ENCODE measurements at regions not wholly inside any gene's neighbourhood (a gene's known extent, or its start where the extent isn't known, plus 50 kb on each side); places are given as distances from the start of the nearest gene placed in this dataset.

GRCh38 chr4:156690572-156690971 lies 281.0 kb downstream of the PDGFC start:
- WGBS, 2 donors = 92% methylated on average over 2 of the region's 2 CpGs
- Histone ChIP-seq H3K4me3 (no peak overlapping the region), H3K27ac (no peak overlapping the region), H3K4me1 (peaks cover 0 to under 1% (median 0%) of the 10 kb centered on the region in 4 donors), H3K9me3 (no peaks in the 10 kb centered on the region), H3K27me3 (no peaks in the 10 kb centered on the region), H3K36me3 (no peaks in the 10 kb centered on the region)
- no peak for DNase-seq
- no peak for TF ChIP-seq CTCF (IDR thresholded peaks at IDR 0.05)
- intact Hi-C loops (cut with DNase I) = no loop called here

GRCh38 chr4:156686120-156686519 lies 285.5 kb downstream of the PDGFC start:
- WGBS, 2 donors = 69 to 82% methylated on average over 3 of the region's 3 CpGs
- no peaks in the 10 kb centered on the region for H3K9me3 ChIP-seq
- no peaks in the 10 kb centered on the region for H3K4me1 ChIP-seq
- H3K27me3 ChIP-seq = no peaks in the 10 kb centered on the region
- no peaks in the 10 kb centered on the region for H3K36me3 ChIP-seq
- intact Hi-C loops (cut with DNase I) = no loop called here
- H3K4me3 ChIP-seq = no peak overlapping the region
- no peak overlapping the region for H3K27ac ChIP-seq
- DNase-seq = no peak
- TF ChIP-seq CTCF (IDR thresholded peaks at IDR 0.05) = no peak
- no peak for TF ChIP-seq EP300 (IDR thresholded peaks at IDR 0.05)
- no peak for TF ChIP-seq POLR2AphosphoS5 (IDR thresholded peaks at IDR 0.05)
- no peak for TF ChIP-seq POLR2A (IDR thresholded peaks at IDR 0.05)

GRCh38 chr4:156685308-156685707 lies 286.3 kb downstream of the PDGFC start:
- Histone ChIP-seq H3K27me3 (no peaks in the 10 kb centered on the region), H3K4me3 (no peak overlapping the region), H3K9me3 (no peaks in the 10 kb centered on the region), H3K36me3 (no peaks in the 10 kb centered on the region), H3K27ac (no peak overlapping the region), H3K4me1 (no peaks in the 10 kb centered on the region)
- WGBS, 2 donors = 86% methylated on average over 3 of the region's 3 CpGs
- no peak for TF ChIP-seq CTCF (IDR thresholded peaks at IDR 0.05)
- TF ChIP-seq EP300 (IDR thresholded peaks at IDR 0.05) = no peak
- no peak for TF ChIP-seq POLR2A (IDR thresholded peaks at IDR 0.05)
- TF ChIP-seq POLR2AphosphoS5 (IDR thresholded peaks at IDR 0.05) = no peak
- no peak for DNase-seq
- intact Hi-C loops (cut with DNase I) = no loop called here

- H3K27me3 ChIP-seq = no peaks in the 10 kb centered on the region
- WGBS, 2 donors = 49 to 74% methylated on average over 4 of the region's 4 CpGs
- H3K27ac ChIP-seq = no peak overlapping the region
- no peak for DNase-seq
- H3K36me3 ChIP-seq = no peaks in the 10 kb centered on the region
- H3K9me3 ChIP-seq = no peaks in the 10 kb centered on the region
- no peak overlapping the region for H3K4me3 ChIP-seq
- peaks cover 0 to 5% (median under 1%) of the 10 kb centered on the region in 4 donors for H3K4me1 ChIP-seq
- intact Hi-C loops (cut with DNase I) = no loop called here
- no peak for TF ChIP-seq CTCF (IDR thresholded peaks at IDR 0.05)
- no peak for TF ChIP-seq POLR2A (IDR thresholded peaks at IDR 0.05)
- no peak for TF ChIP-seq POLR2AphosphoS5 (IDR thresholded peaks at IDR 0.05)
- no peak for TF ChIP-seq EP300 (IDR thresholded peaks at IDR 0.05)
Observed at GRCh38 chr4:156677656-156678055, 293.9 kb downstream of the PDGFC start.

GRCh38 chr4:156677131-156677531 lies 294.5 kb downstream of the PDGFC start:
- no peaks in the 10 kb centered on the region for H3K9me3 ChIP-seq
- H3K27ac ChIP-seq = no peak overlapping the region
- H3K4me1 ChIP-seq = peaks cover 0 to 10% (median 2%) of the 10 kb centered on the region in 4 donors
- no peaks in the 10 kb centered on the region for H3K27me3 ChIP-seq
- 11 to 60% methylated on average over 6 of the region's 6 CpGs for WGBS, 2 donors
- TF ChIP-seq EP300 (IDR thresholded peaks at IDR 0.05) = no peak
- no peak for TF ChIP-seq POLR2A (IDR thresholded peaks at IDR 0.05)
- TF ChIP-seq CTCF (IDR thresholded peaks at IDR 0.05) = peak in 1 of 4 experiments; percentile 9
- TF ChIP-seq POLR2AphosphoS5 (IDR thresholded peaks at IDR 0.05) = no peak
- intact Hi-C loops (cut with DNase I) = no loop called here
- DNase-seq = no peak
- H3K4me3 ChIP-seq = no peak overlapping the region
- H3K36me3 ChIP-seq = no peaks in the 10 kb centered on the region

Measured in sigmoid colon (tissue), 6 donors.